H1 (cell line): ENCODE measurements at regions not wholly inside any gene's neighbourhood (a gene's known extent, or its start where the extent isn't known, plus 50 kb on each side); places are given as distances from the start of the nearest gene placed in this dataset.

Experiments
- CBX8 ChIP-seq: fragments of 300-800, 300-1000 bp; sonication (generic); IDR thresholded peaks from 2 replicates; pipeline ENCODE4 v1.7.1; 2016; ENCODE audit warnings: low read depth, low read length, borderline replicate concordance
- CHD2 ChIP-seq: IDR thresholded peaks from 2 replicates; pipeline ENCODE4 v1.6.1; 2012; ENCODE audit warnings: low read length, improper control_type of control experiment
- CTCF ChIP-seq, 3 experiments: IDR thresholded peaks; 1 replicate in 2 of 3; 2 replicates in 1 of 3; pipeline versions ENCODE4 v1.5.1 to v1.6.1; 2011; ENCODE audit warnings: low read length in 3 of 3, mild to moderate bottlenecking in 3 of 3, inconsistent platforms in 2 of 3, low read depth in 1 of 3, moderate library complexity in 1 of 3; ENCODE audit not compliant: insufficient read depth in 1 of 3; ENCODE audit errors: control extremely low read depth in 1 of 3
- EP300 ChIP-seq, 2 experiments: IDR thresholded peaks; 1 replicate in 1 of 2; 2 replicates in 1 of 2; pipeline ENCODE4 v1.6.1; 2011 to 2012; ENCODE audit warnings: low read depth in 2 of 2, low read length in 2 of 2, mild to moderate bottlenecking in 2 of 2, borderline replicate concordance in 1 of 2, inconsistent platforms in 1 of 2, moderate library complexity in 1 of 2
- EZH2 ChIP-seq: fragments of 200-600 bp; sonication (generic); IDR thresholded peaks from 2 replicates; pipeline ENCODE4 v1.7.1; 2012; ENCODE audit warnings: low read depth, mild to moderate bottlenecking, moderate library complexity, low read length, inconsistent platforms; ENCODE audit not compliant: severe bottlenecking
- SAP30 ChIP-seq: fragments of 300-600 bp; sonication (generic); IDR thresholded peaks from 2 replicates; pipeline ENCODE4 v1.7.1; 2012; ENCODE audit warnings: low read length, moderate library complexity, mild to moderate bottlenecking, inconsistent platforms; ENCODE audit not compliant: insufficient read depth, insufficient replicate concordance
- SRF ChIP-seq: IDR thresholded peaks from 2 replicates; pipeline ENCODE4 v1.6.1; 2011; ENCODE audit warnings: mild to moderate bottlenecking, low read depth, low read length, moderate library complexity
- YY1 ChIP-seq: IDR thresholded peaks from 2 replicates; pipeline ENCODE4 v1.6.1; 2011; ENCODE audit warnings: low read depth, mild to moderate bottlenecking, low read length
- TF ChIP-seq, protein P1 (sequence below): IDR thresholded peaks from 2 replicates; pipeline ENCODE4 v1.6.1; 2012; ENCODE audit warnings: inconsistent platforms

DNA sequence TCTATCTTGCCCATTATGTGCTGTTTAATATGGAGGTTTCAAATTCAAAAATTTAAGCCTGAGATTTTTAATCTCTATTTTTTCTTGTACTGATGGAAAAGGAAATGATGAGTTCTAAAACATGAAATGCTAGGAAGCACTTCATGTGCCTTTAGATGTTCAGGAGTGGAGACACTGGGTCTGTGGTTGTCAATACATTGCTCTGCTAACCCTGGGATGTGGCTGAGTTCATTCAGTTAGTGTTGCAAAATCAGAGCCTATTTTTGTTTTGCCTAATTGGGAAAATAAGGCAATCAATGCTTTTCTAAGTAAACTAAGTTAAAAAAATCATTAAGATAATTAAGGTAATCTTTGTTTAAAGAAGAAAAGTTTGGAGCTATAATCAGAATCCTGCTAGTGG is 83.1 kb downstream of the DIPK2A start:
- TF ChIP-seq CTCF (IDR thresholded peaks at IDR 0.05; ENCODE audit: control extremely low read depth in 1 of 3, insufficient read depth in 1 of 3, low read depth in 1 of 3, low read length in 3 of 3) (no peak), SAP30 (no peak), CBX8 (no peak), EP300 (IDR thresholded peaks at IDR 0.05; ENCODE audit: borderline replicate concordance in 1 of 2, low read depth in 2 of 2, low read length in 2 of 2) (no peak), CHD2 (no peak), SRF (no peak), EZH2 (no peak), YY1 (no peak)
- TF ChIP-seq, protein P1, sequence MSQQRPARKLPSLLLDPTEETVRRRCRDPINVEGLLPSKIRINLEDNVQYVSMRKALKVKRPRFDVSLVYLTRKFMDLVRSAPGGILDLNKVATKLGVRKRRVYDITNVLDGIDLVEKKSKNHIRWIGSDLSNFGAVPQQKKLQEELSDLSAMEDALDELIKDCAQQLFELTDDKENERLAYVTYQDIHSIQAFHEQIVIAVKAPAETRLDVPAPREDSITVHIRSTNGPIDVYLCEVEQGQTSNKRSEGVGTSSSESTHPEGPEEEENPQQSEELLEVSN, result no peak
